DMS53 treated with DMSO at 0.1 percent for 48 hours (cell line): ENCODE measurements at regions not wholly inside any gene's neighbourhood (a gene's known extent, or its start where the extent isn't known, plus 50 kb on each side); places are given as distances from the start of the nearest gene placed in this dataset.

Experiments used
- DNase-seq: peaks from one replicate; lab custom pipeline; 2025; ENCODE audit not compliant: unreplicated experiment; lab: John Stamatoyannopoulos, UW

- no peak for DNase-seq
These were observed 180.0 kb downstream of the MTRR start for GRCh38 chr5:8048920-8049319.

GRCh38 chr5:8050616-8051175, 181.7 kb downstream of the MTRR start:
- no peak for DNase-seq

- no peak for DNase-seq
These were observed 184.3 kb downstream of the MTRR start for GRCh38 chr5:8053270-8053669.

GRCh38 chr5:8057769-8058168, 188.8 kb downstream of the MTRR start:
- no peak for DNase-seq

DNA sequence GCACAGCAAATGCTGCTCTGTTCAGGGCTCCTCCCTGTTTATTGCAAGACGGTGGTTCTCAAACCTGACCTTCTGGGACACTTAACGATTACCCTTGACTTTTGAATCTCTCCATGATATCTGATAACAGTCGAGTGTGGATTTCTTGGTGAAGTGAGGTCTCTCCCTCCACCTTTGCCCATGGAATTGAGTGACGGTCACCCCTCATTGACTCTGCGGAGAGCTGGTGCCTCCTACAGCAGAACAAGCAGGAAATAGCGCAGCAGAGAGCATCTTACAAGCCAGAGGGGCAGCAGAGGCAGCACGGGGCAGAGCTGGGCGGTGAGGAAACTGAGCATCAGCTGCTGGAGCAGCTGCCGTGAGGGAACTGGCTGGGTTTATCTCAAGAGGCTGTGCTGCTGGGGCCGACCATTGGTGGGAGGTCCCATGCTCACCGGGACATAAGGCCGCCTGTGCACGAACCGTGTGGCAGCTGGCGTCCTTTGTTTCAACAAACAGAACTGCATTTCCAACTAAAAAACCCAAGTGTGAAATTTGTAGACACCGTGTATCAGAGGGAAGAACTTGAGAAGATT, 189.8 kb downstream of the MTRR start:
- DNase-seq, result no peak

DNA sequence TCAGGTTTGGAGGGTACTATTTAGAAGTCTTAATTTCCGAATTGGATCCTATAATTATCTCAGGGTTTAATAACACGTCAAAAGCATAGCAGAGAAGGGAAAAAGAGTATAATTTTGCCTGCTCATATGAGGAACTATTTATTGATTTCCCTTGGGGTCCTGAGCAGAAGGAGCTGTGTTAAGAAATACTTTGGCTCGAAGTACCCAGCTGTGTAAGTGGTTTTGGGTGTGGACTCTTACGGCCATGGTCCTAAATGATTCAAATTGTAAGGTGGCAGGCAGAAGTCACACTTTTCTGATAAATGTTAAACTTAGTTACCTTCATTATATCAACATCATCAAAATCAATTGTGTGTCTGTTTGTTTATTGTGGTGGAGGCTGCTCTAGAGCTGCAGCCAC, 190.4 kb downstream of the MTRR start:
- DNase-seq, result no peak

GRCh38 chr5:8060235-8060952, 191.4 kb downstream of the MTRR start:
- no peak for DNase-seq

GRCh38 chr5:8060953-8061429, 192.0 kb downstream of the MTRR start:
- no peak for DNase-seq

GRCh38 chr5:8062521-8062920, 193.6 kb downstream of the MTRR start:
- DNase-seq, result no peak

- DNase-seq, result no peak
These were observed 199.1 kb downstream of the MTRR start for GRCh38 chr5:8068078-8068477.

DNA sequence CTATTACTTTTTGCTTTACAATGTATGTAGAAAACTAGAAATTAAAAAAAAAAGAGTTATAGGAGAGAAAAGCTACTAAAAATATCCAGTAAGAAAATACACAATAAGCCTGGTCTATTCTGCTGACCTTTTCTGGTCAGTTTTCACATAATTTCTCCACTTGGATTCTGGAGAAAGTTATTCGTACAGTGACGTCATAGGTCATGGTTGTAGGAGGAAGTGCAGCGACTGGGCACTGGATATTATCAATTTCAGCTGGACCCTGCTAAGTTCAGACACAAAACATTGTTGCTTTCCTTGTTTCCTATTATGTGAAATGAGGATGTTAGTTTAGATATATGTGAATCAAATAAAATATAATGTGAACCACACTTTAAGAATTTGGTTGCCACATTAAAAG, 201.2 kb downstream of the MTRR start:
- DNase-seq, result no peak

DNA sequence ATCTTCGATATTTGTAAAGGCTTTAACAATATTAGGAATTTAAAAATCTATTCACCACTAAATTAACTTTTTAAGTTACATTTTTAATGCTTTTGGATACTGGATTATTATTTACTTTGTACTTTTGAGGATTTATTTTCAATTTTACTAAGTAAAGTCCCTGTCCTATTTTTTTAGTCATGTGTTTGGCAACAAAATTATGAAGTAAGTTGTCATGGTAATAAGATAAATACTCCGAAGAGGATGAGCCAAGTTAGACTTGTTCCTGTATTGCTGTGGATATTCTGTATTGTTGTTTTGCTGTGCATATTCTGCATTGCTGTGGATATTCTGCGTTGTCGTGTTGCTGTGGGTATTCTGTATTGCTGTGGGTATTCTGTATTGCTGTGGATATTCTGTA, 210.1 kb downstream of the MTRR start:
- no peak for DNase-seq

GRCh38 chr5:8081179-8081578, 212.2 kb downstream of the MTRR start:
- DNase-seq, result no peak

DNA sequence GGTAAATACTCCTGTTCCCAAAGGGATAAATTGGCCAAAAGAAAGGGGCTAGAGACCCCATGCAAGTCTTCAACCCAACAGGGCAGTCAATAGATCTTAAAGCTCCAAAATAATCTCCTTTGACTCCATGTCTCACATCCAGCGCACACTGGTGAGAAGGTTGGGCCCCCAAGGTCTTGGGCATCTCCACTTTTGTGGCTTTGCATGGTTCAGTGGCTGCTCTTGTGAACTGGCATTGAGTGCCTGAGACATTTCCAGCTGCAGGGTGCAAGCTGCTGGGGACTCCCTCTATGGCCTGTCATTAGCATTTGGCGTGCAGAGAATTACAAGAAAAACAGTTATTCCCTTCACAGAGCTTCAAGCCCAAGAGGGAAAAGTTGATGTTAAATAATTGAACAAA, 224.7 kb downstream of the MTRR start:
- DNase-seq, result no peak

DNA sequence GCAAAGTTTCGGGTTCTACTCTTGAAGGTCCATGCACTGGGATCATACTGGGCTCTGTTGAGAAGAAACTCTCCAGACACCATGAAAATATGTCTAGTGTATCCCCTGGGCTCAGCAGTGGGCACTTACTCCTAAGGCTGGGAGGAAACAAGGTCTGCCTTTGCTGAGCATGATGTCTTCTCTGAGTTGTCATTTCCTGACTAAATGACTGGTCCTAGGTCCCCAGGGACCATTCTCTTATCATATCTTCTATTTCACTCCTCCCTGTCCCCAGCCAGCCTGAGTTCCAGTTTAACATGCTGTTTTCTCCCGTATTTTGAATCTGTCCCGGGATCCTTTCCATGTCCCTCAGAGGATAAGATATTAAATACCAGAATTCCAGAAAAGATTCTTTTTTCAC, 225.4 kb downstream of the MTRR start:
- DNase-seq, result no peak

DNA sequence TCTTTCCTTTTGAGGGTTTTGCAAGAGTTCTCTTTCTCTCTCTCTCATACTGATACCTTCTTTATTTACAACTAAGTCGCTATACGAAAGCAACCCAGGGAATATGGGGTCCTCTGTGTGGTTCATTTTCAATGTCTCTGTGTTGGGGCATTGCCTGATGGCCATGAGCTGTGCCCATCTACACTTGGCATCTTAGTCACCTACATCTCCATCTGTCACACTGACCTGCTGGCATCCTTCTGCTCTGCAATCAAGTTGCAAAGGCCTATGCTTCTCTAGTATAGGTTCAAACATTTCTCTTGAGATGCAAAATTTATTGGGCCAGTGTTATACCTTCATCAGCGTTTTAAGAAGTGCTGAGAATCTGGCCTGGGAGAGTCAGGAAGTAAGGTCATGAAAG, 228.2 kb downstream of the MTRR start:
- DNase-seq, result no peak

- DNase-seq, result no peak
These were observed 229.1 kb downstream of the MTRR start for GRCh38 chr5:8098081-8098480.

GRCh38 chr5:8102714-8103113, 233.8 kb downstream of the MTRR start:
- no peak for DNase-seq

GRCh38 chr5:8114597-8115266, 245.8 kb downstream of the MTRR start:
- DNase-seq, result no peak

- no peak for DNase-seq
These were observed 254.6 kb downstream of the MTRR start for GRCh38 chr5:8123559-8123958.

DNA sequence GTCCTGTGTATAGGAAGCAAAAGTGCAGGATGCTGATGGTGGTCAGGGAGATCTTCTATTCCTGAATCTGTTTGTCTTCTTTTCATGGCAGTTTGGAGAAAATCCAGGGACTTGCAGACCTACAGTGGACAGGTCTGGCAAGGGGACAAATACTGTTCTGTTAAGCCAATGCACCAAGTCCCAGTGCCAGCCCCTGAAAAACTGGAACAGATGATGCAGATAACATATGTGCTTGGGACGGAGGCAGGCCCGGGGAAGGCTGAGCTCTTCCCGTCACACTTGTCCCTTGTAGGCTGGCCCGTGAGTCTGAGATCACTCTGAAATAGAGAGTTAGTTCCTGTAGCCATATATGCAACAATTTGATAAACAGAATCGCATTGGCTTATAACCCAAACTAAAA, 265.7 kb downstream of the MTRR start:
- DNase-seq, result no peak

- no peak for DNase-seq
These were observed 266.8 kb downstream of the MTRR start for GRCh38 chr5:8135742-8136141.
